GM13977 (cell line): ENCODE measurements at regions not wholly inside any gene's neighbourhood (a gene's known extent, or its start where the extent isn't known, plus 50 kb on each side); places are given as distances from the start of the nearest gene placed in this dataset.

Experiments used
- DNase-seq: peaks from one replicate; pipeline ENCODE4 v3.0.0; 2012; ENCODE audit warnings: low spot score
- in situ Hi-C: fragments of 300-500 bp; cut with MboI; formaldehyde crosslinking; loops from one replicate; pipeline ENCODE4 v1.12.0; 2022; ENCODE audit warnings: low sequenced_read_pairs, low pct_unique_long_range_greater_than_20kb, mixed read lengths, inconsistent platforms; ENCODE audit not compliant: unreplicated experiment
- TF ChIP-seq, protein P1 (sequence below): IDR thresholded peaks from 2 replicates; pipeline ENCODE4 v1.5.1; 2012; ENCODE audit warnings: mild to moderate bottlenecking, control low read depth; ENCODE audit not compliant: insufficient read depth; ENCODE audit errors: extremely low read depth, missing control alignments

DNA sequence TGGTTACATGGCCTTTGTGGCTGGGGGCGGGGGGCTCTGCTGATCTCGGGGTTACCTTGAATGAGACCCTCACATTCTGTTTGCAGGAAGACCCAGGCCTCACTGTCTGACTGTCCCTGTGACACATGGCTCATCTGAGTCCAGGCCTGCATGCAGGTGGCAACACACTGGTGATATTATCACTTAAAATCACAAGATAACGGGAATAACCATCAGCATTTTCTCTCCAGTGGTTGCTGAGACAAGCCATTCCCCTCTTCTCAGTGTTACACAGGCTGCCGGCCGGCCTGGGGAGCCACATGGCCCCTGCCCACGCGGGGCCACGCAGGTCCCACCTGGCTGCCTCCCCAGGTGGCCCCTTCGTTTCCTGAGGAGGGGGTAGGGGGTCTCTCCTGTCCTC is 197.6 kb downstream of the ENGASE start:
- in situ Hi-C loops: no loop called here

GRCh38 chr17:79269620-79270019 is 195.0 kb downstream of the ENGASE start:
- DNase-seq: no peak
- TF ChIP-seq, protein P1, sequence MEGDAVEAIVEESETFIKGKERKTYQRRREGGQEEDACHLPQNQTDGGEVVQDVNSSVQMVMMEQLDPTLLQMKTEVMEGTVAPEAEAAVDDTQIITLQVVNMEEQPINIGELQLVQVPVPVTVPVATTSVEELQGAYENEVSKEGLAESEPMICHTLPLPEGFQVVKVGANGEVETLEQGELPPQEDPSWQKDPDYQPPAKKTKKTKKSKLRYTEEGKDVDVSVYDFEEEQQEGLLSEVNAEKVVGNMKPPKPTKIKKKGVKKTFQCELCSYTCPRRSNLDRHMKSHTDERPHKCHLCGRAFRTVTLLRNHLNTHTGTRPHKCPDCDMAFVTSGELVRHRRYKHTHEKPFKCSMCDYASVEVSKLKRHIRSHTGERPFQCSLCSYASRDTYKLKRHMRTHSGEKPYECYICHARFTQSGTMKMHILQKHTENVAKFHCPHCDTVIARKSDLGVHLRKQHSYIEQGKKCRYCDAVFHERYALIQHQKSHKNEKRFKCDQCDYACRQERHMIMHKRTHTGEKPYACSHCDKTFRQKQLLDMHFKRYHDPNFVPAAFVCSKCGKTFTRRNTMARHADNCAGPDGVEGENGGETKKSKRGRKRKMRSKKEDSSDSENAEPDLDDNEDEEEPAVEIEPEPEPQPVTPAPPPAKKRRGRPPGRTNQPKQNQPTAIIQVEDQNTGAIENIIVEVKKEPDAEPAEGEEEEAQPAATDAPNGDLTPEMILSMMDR: no peak
- in situ Hi-C loops: no loop called here

More for the DNA sequence above, 197.6 kb downstream of the ENGASE start:
- no peak for DNase-seq
- TF ChIP-seq, protein P1: no peak

DNA sequence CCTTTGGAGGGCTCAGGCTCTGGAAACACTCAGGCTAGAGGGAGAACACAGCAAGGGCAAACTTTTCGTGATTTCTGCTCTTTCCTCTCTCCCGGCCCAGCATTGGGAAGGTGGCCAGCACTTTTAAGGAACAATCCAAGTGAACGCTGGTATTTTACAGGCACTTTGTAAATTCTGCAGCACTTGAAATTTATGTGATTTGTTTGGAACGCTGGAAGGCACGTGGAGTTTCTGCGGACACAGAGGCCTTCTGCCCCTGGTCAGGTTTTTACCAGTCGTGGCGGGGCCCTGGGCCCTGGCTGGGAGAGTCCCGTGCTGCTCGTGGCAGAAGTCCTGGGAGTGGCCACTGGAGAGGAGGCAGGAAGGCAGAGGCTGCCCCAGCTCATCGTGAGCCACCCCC is 188.6 kb downstream of the ENGASE start:
- in situ Hi-C loops: no loop called here
- TF ChIP-seq, protein P1: no peak
- DNase-seq: no peak

DNA sequence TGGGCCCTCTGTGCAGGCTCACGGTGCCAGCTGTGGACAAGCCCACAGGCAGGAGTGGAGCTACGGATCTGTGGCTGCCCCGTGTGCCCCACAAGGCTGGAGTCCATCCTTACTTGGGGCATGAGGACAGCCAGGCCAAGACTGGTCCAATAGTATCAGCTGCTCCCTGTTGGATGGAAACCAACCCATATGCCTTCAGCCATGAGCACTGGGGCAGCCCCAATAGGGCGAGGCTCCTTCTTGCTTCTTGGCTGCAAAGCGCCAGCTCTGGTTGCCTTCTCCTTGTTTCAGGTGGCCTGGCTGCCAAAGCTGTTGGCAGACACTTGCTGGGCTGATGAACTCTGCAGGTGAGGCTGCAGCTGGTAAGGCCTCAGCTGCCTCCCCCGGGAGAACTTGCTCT is 188.0 kb downstream of the ENGASE start:
- TF ChIP-seq, protein P1: no peak
- DNase-seq: no peak
- in situ Hi-C loops: no loop called here

DNA sequence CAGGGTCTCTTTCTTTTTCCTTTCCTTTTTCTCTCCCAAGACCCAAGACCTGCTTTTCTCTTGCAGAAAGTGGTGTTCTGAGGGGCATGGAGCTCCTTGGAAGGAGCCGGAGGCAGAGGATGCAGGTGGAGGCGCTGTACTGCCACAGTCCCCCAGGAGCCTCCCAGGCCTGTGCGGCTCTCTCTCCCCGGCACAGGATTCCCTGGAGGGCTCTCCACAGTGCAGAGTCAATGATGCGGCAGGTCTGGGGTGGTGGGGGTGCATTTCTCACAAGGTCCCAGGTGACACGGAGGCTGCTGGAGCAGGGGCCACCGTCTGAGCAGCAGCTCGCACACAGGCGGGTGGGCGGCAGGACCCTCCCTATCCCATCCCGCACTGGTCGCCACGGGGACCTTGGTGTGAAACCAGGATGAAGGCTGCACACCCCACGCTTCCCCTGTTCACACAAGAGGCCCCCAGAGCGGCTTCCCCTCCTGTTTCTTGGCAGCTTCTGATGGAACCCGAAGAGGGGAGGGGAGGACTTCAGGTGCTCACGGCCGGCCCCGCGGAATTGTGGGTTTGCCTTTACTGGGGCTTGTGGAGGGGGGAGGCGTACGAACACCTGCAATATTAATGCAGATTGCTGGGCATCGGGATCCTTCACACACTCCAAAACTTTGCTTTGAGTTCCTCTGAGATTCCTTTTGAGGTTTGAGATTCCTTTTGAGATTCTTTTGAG is 186.9 kb downstream of the ENGASE start:
- TF ChIP-seq, protein P1: no peak
- DNase-seq: no peak
- in situ Hi-C loops: no loop called here

DNA sequence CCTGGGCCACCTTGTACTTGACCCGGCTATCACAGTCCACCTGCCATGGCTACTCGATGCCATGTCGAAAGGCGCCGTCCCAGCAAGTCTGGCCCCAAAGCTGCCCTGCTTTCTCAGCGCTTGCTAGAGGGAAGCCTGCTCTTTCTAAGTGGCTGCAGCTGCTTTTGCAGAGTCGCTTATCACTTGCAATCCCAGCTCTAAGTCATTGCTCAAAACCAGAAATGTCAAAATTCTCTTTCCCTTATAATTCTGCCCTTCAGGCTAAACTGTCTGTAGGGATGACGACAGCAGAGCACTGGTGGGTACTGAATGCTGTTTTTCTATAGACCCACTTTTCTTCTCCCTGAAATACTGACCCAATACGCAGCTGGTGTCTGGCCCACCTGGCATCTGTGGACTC is 184.2 kb downstream of the ENGASE start:
- in situ Hi-C loops: no loop called here

More for the DNA sequence above, 184.2 kb downstream of the ENGASE start:
- TF ChIP-seq, protein P1: no peak
- DNase-seq: no peak
